Endothelial cell of umbilical vein (primary cell): ENCODE measurements at regions not wholly inside any gene's neighbourhood (a gene's known extent, or its start where the extent isn't known, plus 50 kb on each side); places are given as distances from the start of the nearest gene placed in this dataset.

Source experiments
- BruUV-seq: library from RNA; stranded (reverse); fragments of 400-500 nt; replicated peaks from 2 replicates; lab custom pipeline; 2021; lab: Mats Ljungman, UMichigan
- CTCF ChIA-PET: fragments of 300-600, 350-600 bp; sonication (Branson Sonifier 250); formaldehyde crosslinking; loops from one replicate; lab custom pipeline; 2021; ENCODE audit warnings: antibody characterized with exemption, inconsistent platforms; lab: Charles Lee
- POLR2A ChIA-PET: fragments of 300-600, 350-600 bp; sonication (Branson Sonifier 250); formaldehyde crosslinking; loops from one replicate; lab custom pipeline; 2021; ENCODE audit warnings: antibody characterized with exemption, inconsistent platforms; lab: Charles Lee
- DNase-seq: peaks from one replicate; pipeline ENCODE4 v3.0.0-alpha.2; 2011; ENCODE audit warnings: low read depth, low spot score
- FAIRE-seq: peaks from 2 replicates; lab custom pipeline; 2011; peaks lifted over from hg19 to GRCh38; lab: Jason Lieb, UNC
- H2AFZ ChIP-seq: 2 replicates; pipeline ENCODE4 v1.6.0; 2012; ENCODE audit warnings: low read depth, low read length, control low read depth, inconsistent platforms
- H3K27ac ChIP-seq: 2 replicates; pipeline ENCODE4 v1.5.1; 2011; ENCODE audit warnings: low read depth, mild to moderate bottlenecking, control low read depth, low read length, moderate library complexity; ENCODE audit not compliant: insufficient read depth
- H3K27me3 ChIP-seq, 2 experiments: 2 replicates each; pipeline versions ENCODE4 v1.6.0 to v1.6.1; 2011; ENCODE audit warnings: low read length in 2 of 2, mixed read lengths in 1 of 2; ENCODE audit not compliant: control insufficient read depth in 2 of 2, insufficient read depth in 2 of 2
- H3K36me3 ChIP-seq, 2 experiments: 2 replicates in 1 of 2; 3 replicates in 1 of 2; pipeline ENCODE4 v1.5.1; 2011; ENCODE audit warnings: low read length in 2 of 2, mild to moderate bottlenecking in 1 of 2, moderate library complexity in 1 of 2; ENCODE audit not compliant: control insufficient read depth in 2 of 2, insufficient read depth in 2 of 2; ENCODE audit errors: extremely low read depth in 1 of 2
- H3K4me1 ChIP-seq: 3 replicates; pipeline ENCODE4 v1.5.1; 2011; ENCODE audit warnings: mild to moderate bottlenecking, low read length; ENCODE audit not compliant: control insufficient read depth, insufficient read depth; ENCODE audit errors: extremely low read depth
- H3K4me2 ChIP-seq: 2 replicates; pipeline ENCODE4 v1.6.1; 2011; ENCODE audit warnings: low read length, control low read depth, mixed read lengths; ENCODE audit not compliant: insufficient read depth
- H3K4me3 ChIP-seq, 3 experiments: fragments of 200-600 bp in 1 of 3; sonication (generic), shearing (Covaris generic) in 1 of 3; replicated peaks in 1 of 3; 2 replicates each; pipeline ENCODE4 v1.5.1; 2011 to 2016; ENCODE audit warnings: control low read depth in 3 of 3, low read length in 3 of 3, mild to moderate bottlenecking in 2 of 3, inconsistent platforms in 1 of 3, low read depth in 1 of 3, moderate library complexity in 1 of 3; ENCODE audit not compliant: insufficient read depth in 1 of 3
- H3K79me2 ChIP-seq: 2 replicates; pipeline ENCODE4 v1.6.0; 2012; ENCODE audit warnings: low read length, inconsistent platforms; ENCODE audit not compliant: control insufficient read depth, insufficient read depth
- H3K9ac ChIP-seq: replicated peaks from 2 replicates; pipeline ENCODE3; 2011; ENCODE audit warnings: low read length, control low read depth; ENCODE audit not compliant: insufficient read depth; ENCODE audit errors: extremely low read depth
- H3K9me1 ChIP-seq: replicated peaks from 3 replicates; pipeline ENCODE4 v1.6.0; 2011; ENCODE audit warnings: mild to moderate bottlenecking, low read length; ENCODE audit not compliant: control insufficient read depth, insufficient read depth; ENCODE audit errors: extremely low read depth
- H3K9me3 ChIP-seq: replicated peaks from 2 replicates; pipeline ENCODE4 v1.5.1; 2012; ENCODE audit warnings: low read length, inconsistent platforms; ENCODE audit not compliant: control insufficient read depth, insufficient read depth
- H4K20me1 ChIP-seq: replicated peaks from 2 replicates; pipeline ENCODE3; 2011; ENCODE audit warnings: mild to moderate bottlenecking, low read length; ENCODE audit not compliant: control insufficient read depth, insufficient read depth; ENCODE audit errors: extremely low read depth
- EZH2 ChIP-seq: IDR thresholded peaks from 2 replicates; pipeline ENCODE4 v1.6.1; 2012; ENCODE audit warnings: borderline replicate concordance, low read depth, mild to moderate bottlenecking, moderate library complexity, low read length, inconsistent platforms; ENCODE audit not compliant: severe bottlenecking
- FOS ChIP-seq: IDR thresholded peaks from 2 replicates; pipeline ENCODE4 v1.6.1; 2011; ENCODE audit warnings: mild to moderate bottlenecking, low read length, moderate library complexity, borderline replicate concordance; ENCODE audit not compliant: insufficient read depth
- GATA2 ChIP-seq: IDR thresholded peaks from 2 replicates; pipeline ENCODE4 v1.7.0; 2011; ENCODE audit warnings: low read depth, mild to moderate bottlenecking, moderate library complexity, mixed read lengths, low read length; ENCODE audit not compliant: insufficient read length, insufficient read depth
- JUN ChIP-seq: IDR thresholded peaks from 2 replicates; pipeline ENCODE4 v1.6.1; 2011; ENCODE audit warnings: borderline replicate concordance, low read depth; ENCODE audit not compliant: insufficient read length, insufficient read depth
- MYC ChIP-seq: IDR thresholded peaks from one replicate; pipeline ENCODE4 v1.6.1; 2011; ENCODE audit warnings: mild to moderate bottlenecking, low read depth, low read length
- POLR2A ChIP-seq: IDR thresholded peaks from 2 replicates; pipeline ENCODE4 v1.6.1; 2012; ENCODE audit warnings: low read depth, mild to moderate bottlenecking, control low read depth, low read length
- POLR2AphosphoS5 ChIP-seq: IDR thresholded peaks from 2 replicates; pipeline ENCODE4 v1.6.1; 2012; ENCODE audit warnings: low read depth, mild to moderate bottlenecking, control low read depth, low read length, moderate library complexity; ENCODE audit not compliant: insufficient read depth
- dilution Hi-C: fragments of 300-500 bp; cut with MboI; formaldehyde crosslinking; loops from one replicate; pipeline ENCODE4 v1.15.0; 2019; ENCODE audit warnings: low sequenced_read_pairs; ENCODE audit not compliant: extremely low pct_ligation_motif_present
- intact Hi-C: fragments of 100-400 bp; cut with micrococcal nuclease; formaldehyde crosslinking; loops from one replicate; pipeline ENCODE4 v1.10.0; 2022
- TF ChIP-seq, protein P1 (sequence below): IDR thresholded peaks from 2 replicates; pipeline ENCODE4 v1.6.1; 2011; ENCODE audit not compliant: insufficient read depth, insufficient read length
- TF ChIP-seq, protein P2 (sequence below), 2 donors: IDR thresholded peaks; 1 replicate in 1 of 2; 2 replicates in 1 of 2; pipeline ENCODE4 v1.5.1; 2011; ENCODE audit warnings: low read length in 2 of 2, mild to moderate bottlenecking in 2 of 2, moderate library complexity in 2 of 2, control low read depth in 1 of 2, inconsistent platforms in 1 of 2, low read depth in 1 of 2; ENCODE audit not compliant: insufficient read depth in 1 of 2; ENCODE audit errors: extremely low read depth in 1 of 2

DNA sequence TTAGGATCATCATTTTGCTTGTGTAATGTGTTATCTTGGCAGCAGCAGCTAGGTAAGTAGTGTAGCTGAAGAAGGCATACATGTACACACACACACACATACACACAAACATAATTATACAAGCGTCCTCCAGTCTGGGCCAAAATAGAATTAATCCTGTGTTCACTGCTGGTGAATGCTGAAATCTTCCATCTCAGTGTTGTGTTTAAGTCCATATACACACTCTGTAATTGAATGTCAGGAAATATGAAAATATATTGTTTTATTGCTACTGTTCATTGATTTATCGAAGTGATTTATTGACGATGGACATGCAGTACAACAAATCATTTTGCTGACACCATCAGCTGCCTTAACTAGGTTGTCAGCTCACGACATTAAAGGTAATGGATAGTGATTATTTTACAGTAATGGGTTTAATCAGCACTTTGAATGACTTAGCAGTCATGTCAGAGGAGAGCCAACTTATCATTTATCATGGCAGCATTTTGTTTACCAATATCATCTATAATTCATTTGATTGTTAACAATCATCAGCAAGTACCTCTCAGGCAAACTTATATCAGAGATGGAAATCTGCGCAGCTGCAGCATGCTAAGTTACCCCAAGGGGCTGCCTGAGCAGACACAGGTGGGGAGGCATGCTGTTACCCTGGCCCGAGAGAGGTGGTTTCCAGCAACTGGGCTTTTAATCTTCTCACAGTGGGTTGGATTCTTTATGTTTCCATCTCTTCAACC, 83.7 kb upstream of the FSHR start:
- dilution Hi-C loops = no loop called here

More for the DNA sequence above, 83.7 kb upstream of the FSHR start:
- no TSS peak for BruUV-seq
- H3K4me3 ChIP-seq = no peak overlapping the region
- intact Hi-C loops = no loop called here
- H3K27me3 ChIP-seq = no peaks in the 10 kb centered on the region
- no peak overlapping the region for H3K27ac ChIP-seq
- no peaks in the 10 kb centered on the region for H3K4me1 ChIP-seq
- H2AFZ ChIP-seq = no peak overlapping the region
- no peaks in the 10 kb centered on the region for H4K20me1 ChIP-seq
- H3K9ac ChIP-seq = no peak overlapping the region
- FAIRE-seq = no peak
- no peaks in the 10 kb centered on the region for H3K9me1 ChIP-seq
- H3K9me3 ChIP-seq = no peaks in the 10 kb centered on the region
- H3K36me3 ChIP-seq = no peaks in the 10 kb centered on the region
- no peaks in the 10 kb centered on the region for H3K79me2 ChIP-seq
- H3K4me2 ChIP-seq = no peak overlapping the region
- DNase-seq = no peak
- CTCF ChIA-PET = no interaction called here
- POLR2A ChIA-PET = no interaction called here
- TF ChIP-seq MYC = no peak
- TF ChIP-seq, protein P1, sequence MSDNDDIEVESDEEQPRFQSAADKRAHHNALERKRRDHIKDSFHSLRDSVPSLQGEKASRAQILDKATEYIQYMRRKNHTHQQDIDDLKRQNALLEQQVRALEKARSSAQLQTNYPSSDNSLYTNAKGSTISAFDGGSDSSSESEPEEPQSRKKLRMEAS = no peak
- TF ChIP-seq GATA2 = no peak
- no peak for TF ChIP-seq FOS
- TF ChIP-seq POLR2A = no peak
- TF ChIP-seq, protein P2, sequence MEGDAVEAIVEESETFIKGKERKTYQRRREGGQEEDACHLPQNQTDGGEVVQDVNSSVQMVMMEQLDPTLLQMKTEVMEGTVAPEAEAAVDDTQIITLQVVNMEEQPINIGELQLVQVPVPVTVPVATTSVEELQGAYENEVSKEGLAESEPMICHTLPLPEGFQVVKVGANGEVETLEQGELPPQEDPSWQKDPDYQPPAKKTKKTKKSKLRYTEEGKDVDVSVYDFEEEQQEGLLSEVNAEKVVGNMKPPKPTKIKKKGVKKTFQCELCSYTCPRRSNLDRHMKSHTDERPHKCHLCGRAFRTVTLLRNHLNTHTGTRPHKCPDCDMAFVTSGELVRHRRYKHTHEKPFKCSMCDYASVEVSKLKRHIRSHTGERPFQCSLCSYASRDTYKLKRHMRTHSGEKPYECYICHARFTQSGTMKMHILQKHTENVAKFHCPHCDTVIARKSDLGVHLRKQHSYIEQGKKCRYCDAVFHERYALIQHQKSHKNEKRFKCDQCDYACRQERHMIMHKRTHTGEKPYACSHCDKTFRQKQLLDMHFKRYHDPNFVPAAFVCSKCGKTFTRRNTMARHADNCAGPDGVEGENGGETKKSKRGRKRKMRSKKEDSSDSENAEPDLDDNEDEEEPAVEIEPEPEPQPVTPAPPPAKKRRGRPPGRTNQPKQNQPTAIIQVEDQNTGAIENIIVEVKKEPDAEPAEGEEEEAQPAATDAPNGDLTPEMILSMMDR (IDR thresholded peaks at IDR 0.05; ENCODE audit: extremely low read depth in 1 of 2, insufficient read depth in 1 of 2, low read depth in 1 of 2, low read length in 2 of 2) = no peak
- no peak for TF ChIP-seq POLR2AphosphoS5
- no peak for TF ChIP-seq JUN
- TF ChIP-seq EZH2 = no peak
